Natural killer cell (primary cell): ENCODE measurements at regions not wholly inside any gene's neighbourhood (a gene's known extent, or its start where the extent isn't known, plus 50 kb on each side); places are given as distances from the start of the nearest gene placed in this dataset.

Source experiments
- ATAC-seq, 3 donors: fragments of 150-1000 bp in 2 of 3; fragments of 200-7000 bp in 1 of 3; cut with Tn5 transposase; 1 replicate in 1 of 3; 2 replicates in 2 of 3; pipeline ENCODE4 v1.10.0; 2021; ENCODE audit warnings: mild to moderate bottlenecking in 2 of 3, moderate library complexity in 2 of 3
- DNase-seq, 2 donors: peaks; one replicate each; pipeline versions ENCODE4 v3.0.0 to v3.0.0-alpha.2; 2013 to 2021; ENCODE audit warnings: mixed read lengths in 1 of 2
- H3K27ac ChIP-seq: one replicate; pipeline ENCODE4 v1.5.1; 2013; ENCODE audit warnings: mild to moderate bottlenecking, low read length
- H3K27me3 ChIP-seq: one replicate; pipeline ENCODE4 v1.6.1; 2013; ENCODE audit warnings: low read length; ENCODE audit not compliant: control insufficient read depth, insufficient read depth
- H3K36me3 ChIP-seq: one replicate; pipeline ENCODE4 v1.6.1; 2013; ENCODE audit warnings: low read length; ENCODE audit not compliant: control insufficient read depth, insufficient read depth
- H3K4me1 ChIP-seq: one replicate; pipeline ENCODE4 v1.6.1; 2013; ENCODE audit warnings: low read length; ENCODE audit not compliant: control insufficient read depth, insufficient read depth
- H3K4me3 ChIP-seq: one replicate; pipeline ENCODE4 v1.5.1; 2013; ENCODE audit warnings: low read length
- H3K9me3 ChIP-seq: one replicate; pipeline ENCODE4 v1.6.1; 2013; ENCODE audit warnings: low read length; ENCODE audit not compliant: control insufficient read depth, insufficient read depth
- H3K27ac Mint-ChIP-seq, 2 donors: one replicate each; pipeline ENCODE4 v1.8.0; 2022; ENCODE audit warnings: mild to moderate bottlenecking in 2 of 2, mixed read lengths in 2 of 2, moderate library complexity in 1 of 2
- H3K27me3 Mint-ChIP-seq, 2 donors: one replicate each; pipeline ENCODE4 v1.8.0; 2022; ENCODE audit warnings: low read depth in 2 of 2, mixed read lengths in 2 of 2
- H3K36me3 Mint-ChIP-seq: one replicate; pipeline ENCODE4 v1.8.0; 2022; ENCODE audit warnings: mixed read lengths
- H3K4me1 Mint-ChIP-seq, 2 donors: one replicate each; pipeline ENCODE4 v1.8.0; 2022; ENCODE audit warnings: mixed read lengths in 2 of 2
- H3K4me3 Mint-ChIP-seq: one replicate; pipeline ENCODE4 v1.8.0; 2022; ENCODE audit warnings: mild to moderate bottlenecking, moderate library complexity, mixed read lengths
- H3K9me3 Mint-ChIP-seq, 2 donors: one replicate each; pipeline ENCODE4 v1.8.0; 2022; ENCODE audit warnings: mixed read lengths in 2 of 2
- CTCF ChIP-seq: fragments of 200-600 bp; IDR thresholded peaks from one replicate; pipeline ENCODE4 v1.8.0; 2022; ENCODE audit warnings: antibody characterized with exemption
- WGBS: methylation state at CpG from one replicate; pipeline ENCODE4 v1.1.7; 2013; ENCODE audit warnings: missing lambda C conversion rate; ENCODE audit not compliant: insufficient coverage; 5-methylcytosine and 5-hydroxymethylcytosine counted together
- intact Hi-C: fragments of 100-400 bp; cut with micrococcal nuclease; formaldehyde crosslinking; loops from one replicate; pipeline ENCODE4 v1.14.2; 2022

- Mint-ChIP-seq H3K27me3 (peaks cover 7 to 12% of the 10 kb centered on the region in 2 donors), H3K27ac (no peak overlapping the region), H3K36me3 (no peaks in the 10 kb centered on the region), H3K4me3 (no peak overlapping the region), H3K9me3 (peaks cover 0 to 2% of the 10 kb centered on the region in 2 donors), H3K4me1 (peaks cover 0 to 10% of the 10 kb centered on the region in 2 donors)
- Histone ChIP-seq H3K9me3 (no peaks in the 10 kb centered on the region), H3K36me3 (no peaks in the 10 kb centered on the region), H3K4me1 (no peaks in the 10 kb centered on the region), H3K27me3 (no peaks in the 10 kb centered on the region), H3K4me3 (no peak overlapping the region), H3K27ac (no peak overlapping the region)
- 86% methylated on average over 4 of the region's 7 CpGs for WGBS
- ATAC-seq, result peak in 1 of 3 donors; percentile 32
- TF ChIP-seq CTCF, result no peak
- DNase-seq, result no peak
- intact Hi-C loops, result no loop called here
Observed at GRCh38 chr2:60105906-60106305, 447.5 kb downstream of the BCL11A start.

GRCh38 chr2:60104514-60105505 is 448.6 kb downstream of the BCL11A start:
- Histone ChIP-seq H3K4me1 (no peaks in the 10 kb centered on the region), H3K36me3 (no peaks in the 10 kb centered on the region), H3K4me3 (no peak overlapping the region), H3K27ac (no peak overlapping the region), H3K27me3 (no peaks in the 10 kb centered on the region), H3K9me3 (no peaks in the 10 kb centered on the region)
- Mint-ChIP-seq H3K4me1 (peaks cover 0 to 10% of the 10 kb centered on the region in 2 donors), H3K27ac (no peak overlapping the region), H3K27me3 (peaks cover 7 to 18% of the 10 kb centered on the region in 2 donors), H3K36me3 (no peaks in the 10 kb centered on the region), H3K4me3 (no peak overlapping the region), H3K9me3 (peaks cover 0 to 2% of the 10 kb centered on the region in 2 donors)
- 25% methylated on average over 9 of the region's 10 CpGs for WGBS
- DNase-seq, result peak in 1 of 2 donors; percentile 28
- no peak for TF ChIP-seq CTCF
- ATAC-seq, result no peak
- intact Hi-C loops, result no loop called here

GRCh38 chr2:60100034-60100433 is 453.4 kb downstream of the BCL11A start:
- DNase-seq (no peak), ATAC-seq (no peak)
- Mint-ChIP-seq H3K36me3 (no peaks in the 10 kb centered on the region), H3K4me1 (peaks cover 0 to 5% of the 10 kb centered on the region in 2 donors), H3K4me3 (no peak overlapping the region), H3K9me3 (peaks cover 0 to 2% of the 10 kb centered on the region in 2 donors), H3K27ac (no peak overlapping the region), H3K27me3 (peaks cover 2 to 18% of the 10 kb centered on the region in 2 donors)
- TF ChIP-seq CTCF, result no peak
- WGBS, result 18% methylated on average over 11 of the region's 11 CpGs
- H3K4me1 ChIP-seq, result no peaks in the 10 kb centered on the region
- H3K36me3 ChIP-seq, result no peaks in the 10 kb centered on the region
- intact Hi-C loops, result no loop called here
- no peaks in the 10 kb centered on the region for H3K9me3 ChIP-seq
- H3K4me3 ChIP-seq, result no peak overlapping the region
- H3K27me3 ChIP-seq, result no peaks in the 10 kb centered on the region
- no peak overlapping the region for H3K27ac ChIP-seq
